Prostate gland (tissue), 2 donors: ENCODE measurements at regions not wholly inside any gene's neighbourhood (a gene's known extent, or its start where the extent isn't known, plus 50 kb on each side); places are given as distances from the start of the nearest gene placed in this dataset.

Source experiments
- CTCF ChIP-seq, 4 experiments: fragments of 200-600 bp in 2 of 4; fragments of 450-650 bp in 2 of 4; sonication (generic) in 2 of 4; IDR thresholded peaks; 1 replicate in 3 of 4; 2 replicates in 1 of 4; pipeline ENCODE4 v1.5.1; 2016 to 2019; ENCODE audit warnings: antibody characterized with exemption in 4 of 4, mild to moderate bottlenecking in 2 of 4, moderate library complexity in 2 of 4
- POLR2A ChIP-seq: fragments of 450-650 bp; IDR thresholded peaks from one replicate; pipeline ENCODE4 v1.6.1; 2016; ENCODE audit warnings: antibody characterized with exemption, mild to moderate bottlenecking
- POLR2AphosphoS5 ChIP-seq: sonication (generic); formaldehyde crosslinking; IDR thresholded peaks from one replicate; pipeline ENCODE4 v1.6.1; 2017; ENCODE audit warnings: antibody characterized with exemption

- TF ChIP-seq POLR2AphosphoS5 = no peak
- TF ChIP-seq CTCF (IDR thresholded peaks at IDR 0.05) = no peak
- no peak for TF ChIP-seq POLR2A
Observed at GRCh38 chr5:124182133-124182532, 564.3 kb downstream of the ZNF608 start.
